ENCODE measurements at regions not wholly inside any gene's neighbourhood (a gene's known extent, or its start where the extent isn't known, plus 50 kb on each side); places are given as distances from the start of the nearest gene placed in this dataset.

DNA sequence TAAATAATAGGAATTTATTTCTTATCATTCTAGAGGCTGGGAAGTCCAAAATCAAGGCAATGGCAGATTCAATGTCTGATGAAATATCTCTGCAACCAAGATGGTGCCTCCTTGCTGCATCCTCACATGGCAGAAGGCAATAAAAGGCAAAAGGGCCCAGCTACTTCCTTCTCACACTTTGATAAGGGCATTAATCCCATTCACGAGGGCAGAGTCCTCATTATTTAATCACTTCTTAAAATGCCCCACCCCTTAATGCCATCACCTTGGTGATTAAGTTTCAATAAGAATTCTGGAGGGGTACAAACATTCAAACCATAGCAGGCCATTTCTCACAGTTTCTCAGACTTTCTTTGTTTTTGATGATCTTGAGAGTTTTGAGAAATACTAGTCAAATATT lies 145.8 kb upstream of the TSHZ2 start:
- H3K36me3 ChIP-seq (replicated peaks) = no peaks in the 10 kb centered on the region

DNA sequence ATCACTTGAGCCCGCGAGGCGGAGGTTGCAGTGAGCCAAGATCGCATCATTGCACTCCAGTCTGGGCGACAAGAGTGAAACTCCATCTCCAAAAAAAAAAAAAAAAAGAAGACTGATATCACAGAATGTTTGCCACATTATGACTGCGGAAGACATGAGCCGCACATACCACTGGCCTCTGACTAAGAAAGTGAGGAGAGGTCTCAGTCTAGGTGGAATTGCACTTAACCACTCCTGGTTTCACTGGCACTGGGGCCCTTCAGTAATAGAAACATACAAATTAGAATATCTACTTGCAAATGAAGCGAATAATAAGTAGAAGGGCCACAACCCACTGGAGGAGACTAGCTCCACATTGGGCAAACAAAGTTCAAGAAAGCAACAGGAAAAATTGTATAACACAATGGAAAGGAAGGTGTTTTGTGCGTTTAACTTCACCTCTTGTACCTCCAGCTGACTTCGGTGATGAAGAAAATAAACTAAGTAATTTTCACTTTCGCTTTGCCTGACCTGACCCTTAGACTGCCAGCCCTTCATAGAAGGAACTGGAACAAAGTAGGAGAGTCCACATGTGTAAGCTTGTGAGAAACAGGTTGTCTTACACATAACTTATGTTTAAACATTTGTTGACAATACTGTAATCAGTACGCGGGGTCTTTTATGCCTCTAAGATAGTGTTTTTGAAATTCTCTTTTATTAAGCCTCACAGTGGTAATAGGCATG lies 147.5 kb upstream of the TSHZ2 start:
- Histone ChIP-seq H3K27ac (no peak overlapping the region), H3K36me3 (replicated peaks) (no peaks in the 10 kb centered on the region), H3K27me3 (replicated peaks) (no peaks in the 10 kb centered on the region), H3K4me3 (ENCODE audit: low read depth, low read length) (no peak overlapping the region)
- TF ChIP-seq, protein P1, sequence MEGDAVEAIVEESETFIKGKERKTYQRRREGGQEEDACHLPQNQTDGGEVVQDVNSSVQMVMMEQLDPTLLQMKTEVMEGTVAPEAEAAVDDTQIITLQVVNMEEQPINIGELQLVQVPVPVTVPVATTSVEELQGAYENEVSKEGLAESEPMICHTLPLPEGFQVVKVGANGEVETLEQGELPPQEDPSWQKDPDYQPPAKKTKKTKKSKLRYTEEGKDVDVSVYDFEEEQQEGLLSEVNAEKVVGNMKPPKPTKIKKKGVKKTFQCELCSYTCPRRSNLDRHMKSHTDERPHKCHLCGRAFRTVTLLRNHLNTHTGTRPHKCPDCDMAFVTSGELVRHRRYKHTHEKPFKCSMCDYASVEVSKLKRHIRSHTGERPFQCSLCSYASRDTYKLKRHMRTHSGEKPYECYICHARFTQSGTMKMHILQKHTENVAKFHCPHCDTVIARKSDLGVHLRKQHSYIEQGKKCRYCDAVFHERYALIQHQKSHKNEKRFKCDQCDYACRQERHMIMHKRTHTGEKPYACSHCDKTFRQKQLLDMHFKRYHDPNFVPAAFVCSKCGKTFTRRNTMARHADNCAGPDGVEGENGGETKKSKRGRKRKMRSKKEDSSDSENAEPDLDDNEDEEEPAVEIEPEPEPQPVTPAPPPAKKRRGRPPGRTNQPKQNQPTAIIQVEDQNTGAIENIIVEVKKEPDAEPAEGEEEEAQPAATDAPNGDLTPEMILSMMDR (IDR thresholded peaks at IDR 0.05; ENCODE audit: low read depth, low read length, missing control alignments) = no peak
- in situ Hi-C loops (cut with HindIII; ENCODE audit: low pct_ligation_motif_present, low sequenced_read_pairs) = no loop called here
- DNase-seq = no peak

More for the DNA sequence above, 145.8 kb upstream of the TSHZ2 start:
- TF ChIP-seq, protein P1 (IDR thresholded peaks at IDR 0.05; ENCODE audit: low read depth, low read length, missing control alignments) = no peak
- Histone ChIP-seq H3K4me3 (ENCODE audit: low read depth, low read length) (no peak overlapping the region), H3K27ac (no peak overlapping the region), H3K27me3 (replicated peaks) (no peaks in the 10 kb centered on the region)
- in situ Hi-C loops (cut with HindIII; ENCODE audit: low pct_ligation_motif_present, low sequenced_read_pairs) = no loop called here
- no peak for DNase-seq

DNA sequence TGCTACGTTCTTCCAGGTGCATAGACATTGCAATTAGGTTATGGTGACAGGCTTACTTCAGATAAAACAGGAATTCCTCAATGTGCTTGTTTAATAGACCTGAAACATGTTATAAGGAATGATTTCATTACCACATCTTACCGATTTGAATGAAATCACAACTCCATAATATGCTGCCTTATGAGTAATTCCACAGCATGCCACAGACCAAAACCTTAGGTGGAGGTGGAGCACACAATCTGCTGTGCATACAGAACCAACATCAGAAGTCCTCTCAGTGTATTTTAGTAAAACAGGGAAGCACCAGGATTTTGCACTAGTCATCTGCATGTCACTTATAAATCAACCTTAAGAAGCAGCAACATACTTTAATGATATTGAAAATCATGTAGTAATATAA lies 148.9 kb upstream of the TSHZ2 start:
- no peaks in the 10 kb centered on the region for H3K36me3 ChIP-seq (replicated peaks)
- TF ChIP-seq, protein P1 (IDR thresholded peaks at IDR 0.05; ENCODE audit: low read depth, low read length, missing control alignments) = no peak
- DNase-seq = no peak
- H3K4me3 ChIP-seq (ENCODE audit: low read depth, low read length) = no peak overlapping the region
- H3K27ac ChIP-seq = no peak overlapping the region
- in situ Hi-C loops (cut with HindIII; ENCODE audit: low pct_ligation_motif_present, low sequenced_read_pairs) = no loop called here
- H3K27me3 ChIP-seq (replicated peaks) = no peaks in the 10 kb centered on the region

DNA sequence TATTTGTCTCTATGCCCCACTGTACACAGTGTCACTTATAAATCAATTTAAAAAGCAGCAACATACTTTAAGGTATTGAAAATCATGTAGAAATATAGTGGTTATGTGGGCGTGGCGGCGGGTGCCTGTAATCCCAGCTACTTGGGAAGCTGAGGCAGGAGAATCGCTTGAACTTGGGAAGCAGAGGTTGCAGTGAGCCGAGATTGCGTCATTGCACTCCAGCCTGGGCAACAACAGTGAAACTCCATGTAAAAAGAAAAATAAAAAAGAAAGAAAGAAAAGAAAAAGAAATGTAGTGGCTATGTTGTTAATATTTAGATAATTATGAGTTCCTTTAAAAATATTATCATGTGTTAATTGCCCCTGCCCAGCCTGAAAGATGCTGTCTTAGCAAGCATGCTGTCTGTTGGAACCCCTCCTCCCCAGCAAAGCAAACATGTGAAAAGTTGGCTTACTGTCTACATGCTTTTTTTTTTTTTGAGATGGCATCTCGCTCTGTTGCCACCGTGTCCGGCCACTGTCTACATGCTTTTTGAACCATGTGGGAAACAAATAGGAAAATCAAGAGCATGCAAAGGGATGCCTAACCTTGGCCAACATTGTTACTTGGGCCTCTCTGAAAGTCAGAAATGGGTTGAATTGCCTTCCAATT lies 151.4 kb upstream of the TSHZ2 start:
- TF ChIP-seq, protein P1 (IDR thresholded peaks at IDR 0.05; ENCODE audit: low read depth, low read length, missing control alignments) = no peak
- Histone ChIP-seq H3K4me3 (ENCODE audit: low read depth, low read length) (no peak overlapping the region), H3K27me3 (replicated peaks) (no peaks in the 10 kb centered on the region), H3K36me3 (replicated peaks) (no peaks in the 10 kb centered on the region), H3K27ac (no peak overlapping the region)
- no peak for DNase-seq
- in situ Hi-C loops (cut with HindIII; ENCODE audit: low pct_ligation_motif_present, low sequenced_read_pairs) = no loop called here

DNA sequence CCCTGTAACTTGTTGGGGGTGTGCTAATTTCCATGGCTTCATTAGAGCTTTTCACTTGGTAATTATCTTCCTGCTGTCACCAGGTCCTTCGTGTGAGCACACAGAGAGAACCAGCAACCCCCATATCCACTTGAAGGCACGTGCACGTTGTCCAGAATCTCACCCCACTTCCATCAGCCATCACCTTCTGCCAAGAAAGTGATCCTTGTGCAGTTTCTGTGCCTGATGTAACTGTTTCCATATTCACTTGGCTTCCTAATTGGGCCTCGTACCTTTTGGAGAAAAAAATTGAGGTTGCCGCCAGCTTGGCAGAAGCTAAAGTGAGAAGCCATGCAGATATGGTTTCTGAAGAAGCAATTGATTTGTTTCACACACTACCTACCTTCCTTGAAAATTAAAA lies 153.7 kb upstream of the TSHZ2 start:
- no peak overlapping the region for H3K4me3 ChIP-seq (ENCODE audit: low read depth, low read length)
- H3K27me3 ChIP-seq (replicated peaks) = no peaks in the 10 kb centered on the region
- no peak overlapping the region for H3K27ac ChIP-seq
- in situ Hi-C loops (cut with HindIII; ENCODE audit: low pct_ligation_motif_present, low sequenced_read_pairs) = no loop called here
- TF ChIP-seq, protein P1 (IDR thresholded peaks at IDR 0.05; ENCODE audit: low read depth, low read length, missing control alignments) = no peak
- DNase-seq = no peak
- H3K36me3 ChIP-seq (replicated peaks) = no peaks in the 10 kb centered on the region

Data from brain microvascular endothelial cell (primary cell).